Panc1 (cell line): ENCODE measurements at regions not wholly inside any gene's neighbourhood (a gene's known extent, or its start where the extent isn't known, plus 50 kb on each side); places are given as distances from the start of the nearest gene placed in this dataset.
A peak's percentile ranks its signal among the peaks of the same experiment; 100 is the strongest.

Source experiments
- ATAC-seq: fragments of 200-7000 bp; cut with Tn5 transposase; 2 replicates; pipeline ENCODE4 v1.9.1; 2020; ENCODE audit warnings: mild to moderate bottlenecking, moderate library complexity
- BruUV-seq: library from RNA; stranded (reverse); fragments of 400-500 nt; replicated peaks from 2 replicates; lab custom pipeline; 2021; lab: Mats Ljungman, UMichigan
- CTCF ChIA-PET: fragments of 300-600 bp; sonication (Branson Sonifier 250); formaldehyde crosslinking; loops from one replicate; lab custom pipeline; 2022; ENCODE audit warnings: antibody characterized with exemption; lab: Charles Lee
- POLR2A ChIA-PET: fragments of 300-600 bp; sonication (Branson Sonifier 250); formaldehyde crosslinking; loops from one replicate; lab custom pipeline; 2022; ENCODE audit warnings: antibody characterized with exemption; lab: Charles Lee
- DNase-seq: peaks from one replicate; pipeline ENCODE4 v3.0.0-alpha.2; 2010; ENCODE audit warnings: low read depth, low spot score
- H3K27ac ChIP-seq: 2 replicates; pipeline ENCODE4 v1.5.1; 2011; ENCODE audit warnings: mild to moderate bottlenecking, low read length, inconsistent platforms
- H3K27me3 ChIP-seq: fragments of 200-500 bp; sonication (Bioruptor generic); 2 replicates; pipeline ENCODE4 v1.6.0; 2014; ENCODE audit warnings: low read length, inconsistent platforms; ENCODE audit not compliant: control insufficient read depth, insufficient read depth
- H3K36me3 ChIP-seq: fragments of 200-500 bp; sonication (Bioruptor generic); 2 replicates; pipeline ENCODE4 v1.5.1; 2014; ENCODE audit warnings: inconsistent platforms, mild to moderate bottlenecking, low read length, moderate library complexity; ENCODE audit not compliant: control insufficient read depth, insufficient read depth
- H3K4me1 ChIP-seq: 2 replicates; pipeline ENCODE4 v1.5.1; 2011; ENCODE audit warnings: inconsistent platforms, mild to moderate bottlenecking, low read length, moderate library complexity; ENCODE audit not compliant: control insufficient read depth, insufficient read depth
- H3K4me3 ChIP-seq, 2 experiments: 2 replicates each; pipeline ENCODE4 v1.5.1; 2011 to 2012; ENCODE audit warnings: low read depth in 2 of 2, low read length in 2 of 2, mild to moderate bottlenecking in 2 of 2, inconsistent platforms in 1 of 2, moderate library complexity in 1 of 2
- H3K9me3 ChIP-seq: fragments of 200-500 bp; sonication (Bioruptor generic); 2 replicates; pipeline ENCODE4 v1.5.1; 2014; ENCODE audit warnings: low read depth, mild to moderate bottlenecking, inconsistent platforms, low read length, moderate library complexity; ENCODE audit not compliant: control insufficient read depth, insufficient read depth
- POLR2AphosphoS5 ChIP-seq: IDR thresholded peaks from 2 replicates; pipeline ENCODE4 v1.6.1; 2012; ENCODE audit warnings: mild to moderate bottlenecking, low read depth, low read length, moderate library complexity
- SIN3A ChIP-seq: IDR thresholded peaks from 2 replicates; pipeline ENCODE4 v1.6.1; 2012; ENCODE audit warnings: low read depth, mild to moderate bottlenecking, low read length, moderate library complexity, borderline replicate concordance; ENCODE audit not compliant: insufficient read depth
- TCF7L2 ChIP-seq: IDR thresholded peaks from 2 replicates; pipeline ENCODE4 v1.6.1; 2011; ENCODE audit warnings: mild to moderate bottlenecking, low read depth, low read length, inconsistent platforms
- in situ Hi-C: cut with HindIII; loops from 2 replicates; pipeline ENCODE4 v1.10.0; 2016; ENCODE audit warnings: low sequenced_read_pairs, low pct_unique_long_range_greater_than_20kb
- intact Hi-C: fragments of 100-400 bp; cut with micrococcal nuclease; formaldehyde crosslinking; loops from one replicate; pipeline ENCODE4 v1.10.0; 2022; ENCODE audit not compliant: unreplicated experiment
- TF ChIP-seq, protein P1 (sequence below), 2 experiments: IDR thresholded peaks; 2 replicates each; pipeline ENCODE4 v1.6.1; 2011 to 2012; ENCODE audit warnings: low read depth in 2 of 2, control low read depth in 1 of 2, low read length in 1 of 2, mild to moderate bottlenecking in 1 of 2, moderate library complexity in 1 of 2; ENCODE audit not compliant: insufficient read depth in 1 of 2
- TF ChIP-seq, protein P2 (sequence below): fragments of 450-650 bp; IDR thresholded peaks from 2 replicates; pipeline ENCODE4 v1.5.1; 2017; ENCODE audit warnings: mild to moderate bottlenecking

- intact Hi-C loops, result no loop called here
- Histone ChIP-seq H3K36me3 (no peaks in the 10 kb centered on the region), H3K4me3 (peak overlapping the region in 1 of 2 experiments; percentile 18; a peak in 1 of 4 replicates), H3K4me1 (no peaks in the 10 kb centered on the region), H3K27me3 (no peaks in the 10 kb centered on the region), H3K9me3 (no peaks in the 10 kb centered on the region), H3K27ac (no peak overlapping the region)
- CTCF ChIA-PET, result no interaction called here
- BruUV-seq, result no TSS peak
- DNase-seq, result no peak
- in situ Hi-C loops, result no loop called here
- TF ChIP-seq SIN3A, result no peak
- TF ChIP-seq POLR2AphosphoS5, result no peak
- TF ChIP-seq, protein P1, sequence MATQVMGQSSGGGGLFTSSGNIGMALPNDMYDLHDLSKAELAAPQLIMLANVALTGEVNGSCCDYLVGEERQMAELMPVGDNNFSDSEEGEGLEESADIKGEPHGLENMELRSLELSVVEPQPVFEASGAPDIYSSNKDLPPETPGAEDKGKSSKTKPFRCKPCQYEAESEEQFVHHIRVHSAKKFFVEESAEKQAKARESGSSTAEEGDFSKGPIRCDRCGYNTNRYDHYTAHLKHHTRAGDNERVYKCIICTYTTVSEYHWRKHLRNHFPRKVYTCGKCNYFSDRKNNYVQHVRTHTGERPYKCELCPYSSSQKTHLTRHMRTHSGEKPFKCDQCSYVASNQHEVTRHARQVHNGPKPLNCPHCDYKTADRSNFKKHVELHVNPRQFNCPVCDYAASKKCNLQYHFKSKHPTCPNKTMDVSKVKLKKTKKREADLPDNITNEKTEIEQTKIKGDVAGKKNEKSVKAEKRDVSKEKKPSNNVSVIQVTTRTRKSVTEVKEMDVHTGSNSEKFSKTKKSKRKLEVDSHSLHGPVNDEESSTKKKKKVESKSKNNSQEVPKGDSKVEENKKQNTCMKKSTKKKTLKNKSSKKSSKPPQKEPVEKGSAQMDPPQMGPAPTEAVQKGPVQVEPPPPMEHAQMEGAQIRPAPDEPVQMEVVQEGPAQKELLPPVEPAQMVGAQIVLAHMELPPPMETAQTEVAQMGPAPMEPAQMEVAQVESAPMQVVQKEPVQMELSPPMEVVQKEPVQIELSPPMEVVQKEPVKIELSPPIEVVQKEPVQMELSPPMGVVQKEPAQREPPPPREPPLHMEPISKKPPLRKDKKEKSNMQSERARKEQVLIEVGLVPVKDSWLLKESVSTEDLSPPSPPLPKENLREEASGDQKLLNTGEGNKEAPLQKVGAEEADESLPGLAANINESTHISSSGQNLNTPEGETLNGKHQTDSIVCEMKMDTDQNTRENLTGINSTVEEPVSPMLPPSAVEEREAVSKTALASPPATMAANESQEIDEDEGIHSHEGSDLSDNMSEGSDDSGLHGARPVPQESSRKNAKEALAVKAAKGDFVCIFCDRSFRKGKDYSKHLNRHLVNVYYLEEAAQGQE (IDR thresholded peaks at IDR 0.05; ENCODE audit: insufficient read depth in 1 of 2, low read depth in 2 of 2, low read length in 1 of 2), result no peak
- no peak for TF ChIP-seq TCF7L2
- TF ChIP-seq, protein P2, sequence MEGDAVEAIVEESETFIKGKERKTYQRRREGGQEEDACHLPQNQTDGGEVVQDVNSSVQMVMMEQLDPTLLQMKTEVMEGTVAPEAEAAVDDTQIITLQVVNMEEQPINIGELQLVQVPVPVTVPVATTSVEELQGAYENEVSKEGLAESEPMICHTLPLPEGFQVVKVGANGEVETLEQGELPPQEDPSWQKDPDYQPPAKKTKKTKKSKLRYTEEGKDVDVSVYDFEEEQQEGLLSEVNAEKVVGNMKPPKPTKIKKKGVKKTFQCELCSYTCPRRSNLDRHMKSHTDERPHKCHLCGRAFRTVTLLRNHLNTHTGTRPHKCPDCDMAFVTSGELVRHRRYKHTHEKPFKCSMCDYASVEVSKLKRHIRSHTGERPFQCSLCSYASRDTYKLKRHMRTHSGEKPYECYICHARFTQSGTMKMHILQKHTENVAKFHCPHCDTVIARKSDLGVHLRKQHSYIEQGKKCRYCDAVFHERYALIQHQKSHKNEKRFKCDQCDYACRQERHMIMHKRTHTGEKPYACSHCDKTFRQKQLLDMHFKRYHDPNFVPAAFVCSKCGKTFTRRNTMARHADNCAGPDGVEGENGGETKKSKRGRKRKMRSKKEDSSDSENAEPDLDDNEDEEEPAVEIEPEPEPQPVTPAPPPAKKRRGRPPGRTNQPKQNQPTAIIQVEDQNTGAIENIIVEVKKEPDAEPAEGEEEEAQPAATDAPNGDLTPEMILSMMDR, result no peak
- ATAC-seq, result no peak
- POLR2A ChIA-PET, result no interaction called here
Observed at GRCh38 chr13:107721125-107721869, 494.0 kb downstream of the LIG4 start.

DNA sequence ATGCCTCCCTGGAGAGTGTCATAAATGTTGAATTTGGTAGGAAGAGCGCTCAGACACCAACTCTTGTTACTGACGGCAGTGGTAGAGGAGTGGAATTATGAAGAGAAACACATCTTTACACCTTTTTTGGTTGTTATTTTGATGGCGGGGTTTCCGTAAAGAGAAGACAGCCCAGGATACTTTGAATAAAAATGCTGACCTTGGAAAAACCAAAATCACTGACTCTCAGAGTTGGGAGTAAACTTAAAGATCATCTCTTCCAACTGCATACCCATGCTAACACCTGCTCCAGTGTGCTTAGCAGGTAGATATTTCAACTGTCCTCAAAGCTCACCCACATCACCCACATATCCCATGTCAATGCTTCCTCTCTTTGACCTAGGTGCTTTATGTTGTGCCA is 498.6 kb downstream of the LIG4 start:
- intact Hi-C loops, result no loop called here
- no peaks in the 10 kb centered on the region for H3K27me3 ChIP-seq
- no peak overlapping the region for H3K27ac ChIP-seq
- ChIA-PET POLR2A (no interaction called here), CTCF (no interaction called here)
- H3K4me3 ChIP-seq, result no peak overlapping the region
- no peaks in the 10 kb centered on the region for H3K36me3 ChIP-seq
- no TSS peak for BruUV-seq
- no peaks in the 10 kb centered on the region for H3K4me1 ChIP-seq
- DNase-seq, result no peak
- in situ Hi-C loops, result no loop called here
- H3K9me3 ChIP-seq, result no peaks in the 10 kb centered on the region
- no peak for ATAC-seq
- no peak for TF ChIP-seq SIN3A
- TF ChIP-seq, protein P2, result no peak
- TF ChIP-seq, protein P1 (IDR thresholded peaks at IDR 0.05; ENCODE audit: insufficient read depth in 1 of 2, low read depth in 2 of 2, low read length in 1 of 2), result no peak
- TF ChIP-seq POLR2AphosphoS5, result no peak
- no peak for TF ChIP-seq TCF7L2
